ENCODE measurements at regions not wholly inside any gene's neighbourhood (a gene's known extent, or its start where the extent isn't known, plus 50 kb on each side); places are given as distances from the start of the nearest gene placed in this dataset.

DNA sequence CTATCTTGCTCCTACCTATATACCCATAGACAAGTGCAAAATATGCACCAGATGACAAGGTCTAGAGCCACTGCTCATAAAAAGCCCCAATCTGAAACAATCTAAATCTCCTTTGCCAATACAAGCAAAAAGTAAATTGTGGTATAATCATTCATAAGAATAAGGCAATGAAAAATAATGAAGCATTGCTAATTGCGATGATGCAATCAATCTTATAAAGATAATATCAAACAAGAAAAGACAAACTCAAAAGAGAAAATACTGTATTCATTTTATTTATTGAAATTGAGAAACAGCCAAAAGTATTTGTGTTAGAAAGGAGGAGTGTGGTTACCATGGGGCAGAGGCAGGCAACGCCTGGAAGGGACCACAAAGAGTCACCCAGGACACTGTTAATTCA is 175.9 kb upstream of the GYPC start:
- H3K4me3 Mint-ChIP-seq: no peak overlapping the region
- no peaks in the 10 kb centered on the region for H3K9me3 Mint-ChIP-seq
- H3K36me3 Mint-ChIP-seq: no peaks in the 10 kb centered on the region
- H3K4me1 Mint-ChIP-seq: no peaks in the 10 kb centered on the region
- H3K27me3 Mint-ChIP-seq: no peaks in the 10 kb centered on the region
- H3K27ac Mint-ChIP-seq: no peak overlapping the region
- no peak for ATAC-seq

DNA sequence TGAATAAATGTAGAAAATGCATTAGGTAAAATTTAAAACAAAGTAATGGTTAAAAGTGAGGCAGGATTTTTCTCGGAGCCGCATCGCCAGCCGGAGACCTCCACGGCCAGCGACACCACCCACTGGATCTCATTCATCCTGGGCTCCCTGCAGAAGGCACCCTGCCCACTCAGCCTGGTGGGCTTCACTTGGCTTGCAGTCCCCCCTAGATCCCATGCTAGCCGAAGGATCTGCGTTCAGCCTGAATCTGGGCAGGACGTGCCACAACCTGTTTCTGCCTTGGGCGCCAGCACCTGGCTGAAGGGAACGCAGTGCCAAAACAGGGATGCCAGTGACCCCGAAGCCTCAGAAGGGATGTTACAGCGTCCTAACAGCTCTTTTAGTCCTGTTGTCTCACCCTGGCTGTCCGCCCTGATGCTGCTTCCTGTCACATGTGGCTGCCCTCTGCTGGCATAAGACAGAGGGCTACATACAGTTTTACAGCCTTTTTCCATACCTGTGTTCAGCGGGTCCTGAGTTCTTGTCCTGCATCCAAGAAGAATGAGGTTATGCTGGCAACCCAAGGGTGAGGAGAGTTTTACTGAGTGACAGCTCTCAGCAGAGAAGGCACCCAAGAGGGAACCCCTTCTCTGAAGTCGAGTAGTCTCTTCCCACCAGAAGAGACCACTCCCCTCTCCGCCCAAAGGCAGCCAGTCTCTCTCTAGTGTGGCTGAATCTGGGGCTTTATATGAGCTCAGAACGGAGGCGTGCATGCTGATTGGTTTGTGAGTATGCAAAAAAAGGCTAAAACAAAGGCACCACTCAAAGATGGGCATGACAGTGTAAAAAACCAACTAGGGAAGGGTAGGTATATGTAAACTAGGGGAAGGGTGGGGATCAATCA is 173.1 kb upstream of the GYPC start:
- no peak for ATAC-seq
- no peak overlapping the region for H3K4me3 Mint-ChIP-seq
- H3K27ac Mint-ChIP-seq: no peak overlapping the region
- H3K9me3 Mint-ChIP-seq: no peaks in the 10 kb centered on the region
- no peaks in the 10 kb centered on the region for H3K4me1 Mint-ChIP-seq
- H3K27me3 Mint-ChIP-seq: peaks cover 17% of the 10 kb centered on the region
- H3K36me3 Mint-ChIP-seq: no peaks in the 10 kb centered on the region

DNA sequence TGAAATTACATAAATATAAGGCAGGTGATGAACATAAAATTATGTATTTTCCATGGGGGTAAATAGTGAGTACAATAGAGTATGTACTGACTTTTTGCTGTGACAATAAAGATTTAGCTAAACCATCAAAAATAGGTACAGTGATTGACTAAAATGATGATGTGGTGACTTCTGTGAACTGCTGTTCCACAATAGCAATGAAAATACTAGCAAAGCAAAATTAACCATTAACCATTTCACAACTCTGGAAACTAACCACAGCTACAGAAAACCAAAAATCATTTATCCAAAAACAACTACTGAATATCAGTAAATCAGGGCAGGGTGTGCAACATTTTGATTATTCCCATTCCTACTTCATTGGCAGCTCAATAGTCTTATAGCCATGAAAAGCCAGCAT is 161.4 kb upstream of the GYPC start:
- Mint-ChIP-seq H3K27ac (no peak overlapping the region), H3K4me1 (peaks cover 5% of the 10 kb centered on the region), H3K9me3 (peaks cover 11% of the 10 kb centered on the region), H3K36me3 (no peaks in the 10 kb centered on the region), H3K4me3 (no peak overlapping the region), H3K27me3 (peaks cover 31% of the 10 kb centered on the region)
- ATAC-seq: no peak

DNA sequence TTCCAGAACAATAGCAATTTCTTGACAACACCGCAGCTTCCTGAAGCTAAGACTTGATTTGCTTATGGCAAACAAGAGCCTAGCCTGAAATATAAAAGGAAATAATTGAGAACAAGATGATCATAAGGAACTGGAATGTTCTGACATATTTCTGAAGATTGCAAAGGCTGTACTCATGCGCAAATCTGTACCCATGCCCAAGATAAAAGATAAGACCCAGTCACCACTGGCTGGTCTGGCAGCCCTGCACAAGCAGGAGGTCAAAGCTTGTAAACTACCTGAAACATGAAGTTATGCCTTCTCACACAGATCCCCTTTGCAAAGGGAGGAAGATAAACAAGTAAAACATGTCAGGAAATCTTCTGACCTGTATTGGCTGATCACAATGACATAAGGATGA is 160.8 kb upstream of the GYPC start:
- no peak for ATAC-seq
- Mint-ChIP-seq H3K4me1 (peaks cover 5% of the 10 kb centered on the region), H3K4me3 (no peak overlapping the region), H3K9me3 (peaks cover 11% of the 10 kb centered on the region), H3K36me3 (no peaks in the 10 kb centered on the region), H3K27ac (no peak overlapping the region), H3K27me3 (peaks cover 31% of the 10 kb centered on the region)

DNA sequence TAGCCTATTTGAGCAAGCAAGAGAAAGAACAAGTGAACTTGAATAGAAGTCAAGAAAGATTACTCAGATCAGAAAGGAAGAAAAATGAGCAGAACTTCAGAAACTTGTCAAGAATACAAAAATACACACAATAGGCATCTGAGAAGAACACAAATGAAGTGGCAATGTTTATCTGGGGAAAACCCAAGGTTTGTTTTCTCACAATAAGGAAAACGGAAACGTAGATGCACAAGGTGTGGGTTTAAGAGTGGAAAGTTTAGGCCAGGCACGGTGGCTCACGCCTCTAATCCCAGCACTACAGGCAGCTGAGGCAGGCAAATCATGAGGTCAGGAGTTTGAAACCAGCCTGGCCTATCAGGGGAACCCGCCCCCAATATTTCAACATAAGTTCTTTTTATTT is 159.5 kb upstream of the GYPC start:
- peaks cover 5% of the 10 kb centered on the region for H3K4me1 Mint-ChIP-seq
- no peaks in the 10 kb centered on the region for H3K36me3 Mint-ChIP-seq
- no peak overlapping the region for H3K4me3 Mint-ChIP-seq
- ATAC-seq: no peak
- peaks cover 11% of the 10 kb centered on the region for H3K9me3 Mint-ChIP-seq
- peaks cover 31% of the 10 kb centered on the region for H3K27me3 Mint-ChIP-seq
- H3K27ac Mint-ChIP-seq: no peak overlapping the region

DNA sequence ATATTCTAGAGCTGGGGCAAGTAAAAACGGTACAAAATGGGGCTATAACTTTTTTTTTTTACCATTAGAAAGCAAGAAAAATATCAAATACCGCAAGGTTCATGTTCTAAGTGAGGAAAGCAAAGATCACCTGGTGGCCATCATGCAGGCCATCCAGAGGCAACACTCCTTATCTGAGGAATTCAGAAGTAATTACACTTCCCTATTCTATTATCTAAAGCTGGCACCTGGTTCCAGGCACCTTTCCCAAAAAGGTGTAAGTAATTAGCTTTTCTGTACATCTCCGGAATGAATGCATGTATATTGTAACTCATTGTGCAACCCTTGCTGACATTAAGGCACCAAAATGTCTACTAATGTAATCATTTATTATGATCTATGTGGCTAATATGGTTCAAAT is 152.5 kb upstream of the GYPC start:
- Mint-ChIP-seq H3K4me1 (no peaks in the 10 kb centered on the region), H3K36me3 (no peaks in the 10 kb centered on the region), H3K27ac (no peak overlapping the region), H3K4me3 (no peak overlapping the region), H3K27me3 (no peaks in the 10 kb centered on the region), H3K9me3 (no peaks in the 10 kb centered on the region)
- no peak for ATAC-seq

DNA sequence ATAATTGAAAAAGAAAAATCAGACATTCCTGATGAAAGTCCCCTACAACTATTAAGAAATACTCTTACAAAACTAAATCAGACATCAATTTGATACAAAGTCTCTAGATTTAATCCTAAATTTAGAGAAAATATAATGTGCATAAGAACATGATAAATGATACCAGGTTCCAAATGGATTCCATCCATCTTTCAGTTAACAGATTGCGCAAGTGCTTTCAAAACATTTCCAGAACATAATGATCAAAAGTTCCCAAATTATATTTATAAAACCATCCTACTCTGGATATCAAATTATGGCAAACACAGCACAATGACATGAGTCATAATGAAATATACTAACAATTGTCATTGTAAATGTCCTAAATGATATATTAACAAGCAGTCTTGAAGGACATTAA is 151.0 kb upstream of the GYPC start:
- Mint-ChIP-seq H3K36me3 (no peaks in the 10 kb centered on the region), H3K4me3 (no peak overlapping the region), H3K27ac (no peak overlapping the region), H3K4me1 (no peaks in the 10 kb centered on the region), H3K27me3 (no peaks in the 10 kb centered on the region), H3K9me3 (no peaks in the 10 kb centered on the region)
- no peak for ATAC-seq

DNA sequence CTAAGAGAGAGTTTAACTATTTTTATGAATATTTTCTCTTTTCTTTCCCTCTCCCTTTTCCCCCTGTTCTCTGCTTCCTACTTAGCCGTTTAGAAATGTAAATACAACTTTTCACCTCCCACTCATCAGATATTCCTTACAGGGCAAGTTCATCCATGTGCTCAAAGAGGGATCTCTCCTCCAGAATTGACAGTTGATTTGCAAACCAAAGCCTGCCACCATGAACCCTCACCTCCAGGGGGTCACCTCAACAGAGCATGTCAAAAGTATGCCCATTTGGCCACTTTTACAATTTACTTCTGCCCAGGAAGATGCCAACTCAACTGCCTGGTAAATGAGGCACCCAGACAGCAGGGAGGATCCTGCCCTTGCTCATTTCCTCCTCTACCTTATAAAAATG is 149.2 kb upstream of the GYPC start:
- Mint-ChIP-seq H3K9me3 (no peaks in the 10 kb centered on the region), H3K27me3 (no peaks in the 10 kb centered on the region), H3K27ac (no peak overlapping the region), H3K36me3 (no peaks in the 10 kb centered on the region), H3K4me3 (no peak overlapping the region), H3K4me1 (no peaks in the 10 kb centered on the region)
- ATAC-seq: no peak

DNA sequence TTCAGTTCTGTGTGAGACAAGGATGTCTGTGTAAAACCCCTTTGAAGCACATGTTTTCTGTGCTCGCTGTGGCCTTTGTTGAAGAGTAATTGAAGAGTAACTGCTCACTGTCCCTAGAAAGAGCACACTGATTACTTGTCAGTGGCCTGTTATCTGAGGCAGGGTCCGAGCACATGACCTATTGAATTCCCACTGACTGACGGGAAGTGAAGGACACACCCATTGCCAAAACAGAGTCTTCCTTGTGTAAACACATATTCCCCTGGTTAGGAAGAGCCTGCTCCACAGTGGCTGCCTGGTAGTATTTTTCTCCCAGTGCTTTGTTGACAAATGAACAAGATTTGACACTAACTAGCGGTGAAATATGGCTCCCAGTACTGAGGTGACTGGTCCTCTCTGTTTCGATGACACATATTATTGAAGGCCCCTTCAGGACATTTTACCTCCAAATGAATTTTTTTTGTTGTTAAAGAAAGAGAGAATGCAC is 148.5 kb upstream of the GYPC start:
- peak; percentile 8 for ATAC-seq
- Mint-ChIP-seq H3K27me3 (no peaks in the 10 kb centered on the region), H3K4me1 (no peaks in the 10 kb centered on the region), H3K36me3 (no peaks in the 10 kb centered on the region), H3K4me3 (no peak overlapping the region), H3K27ac (no peak overlapping the region), H3K9me3 (no peaks in the 10 kb centered on the region)

DNA sequence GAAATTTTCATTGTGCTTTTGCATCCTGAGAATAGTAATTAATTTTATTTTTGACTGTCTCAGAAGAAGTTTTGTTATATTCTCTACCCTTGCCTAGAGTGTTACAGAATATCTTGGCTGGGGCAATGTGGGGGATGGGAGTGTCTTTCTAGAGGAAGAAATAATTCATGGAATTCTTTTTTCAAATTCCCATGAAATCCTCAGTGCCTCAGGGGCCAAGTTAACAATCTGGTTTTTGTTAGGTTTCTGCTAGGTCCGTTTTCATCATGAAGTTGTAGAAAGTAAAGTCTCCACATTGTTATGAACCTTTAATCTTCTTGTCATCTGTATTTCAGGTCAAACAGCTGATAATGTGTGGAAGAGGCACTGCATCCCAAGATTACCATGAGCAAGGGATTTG is 145.6 kb upstream of the GYPC start:
- Mint-ChIP-seq H3K36me3 (no peaks in the 10 kb centered on the region), H3K27ac (no peak overlapping the region), H3K4me3 (no peak overlapping the region), H3K4me1 (no peaks in the 10 kb centered on the region), H3K27me3 (no peaks in the 10 kb centered on the region), H3K9me3 (no peaks in the 10 kb centered on the region)
- no peak for ATAC-seq

DNA sequence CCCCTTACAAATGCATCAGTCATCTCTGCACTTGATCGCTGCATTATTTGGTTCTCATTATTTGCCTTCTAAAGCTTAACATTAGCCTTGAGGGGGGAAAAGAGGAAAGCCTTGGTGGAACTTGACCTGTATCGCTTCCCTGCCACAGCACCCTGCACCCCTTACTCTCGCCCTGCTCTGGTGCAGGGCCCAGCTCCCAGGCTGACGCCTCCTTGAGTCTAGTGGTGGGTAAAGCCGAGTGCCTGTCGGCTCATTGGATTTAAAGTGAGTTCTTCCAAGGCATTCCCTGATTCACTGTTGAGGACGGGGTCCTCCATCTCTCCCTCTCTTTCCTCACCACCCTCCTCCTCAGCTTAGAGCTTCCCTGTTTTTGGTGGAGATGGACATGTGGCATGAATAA is 145.0 kb upstream of the GYPC start:
- H3K36me3 Mint-ChIP-seq: no peaks in the 10 kb centered on the region
- no peaks in the 10 kb centered on the region for H3K27me3 Mint-ChIP-seq
- H3K9me3 Mint-ChIP-seq: no peaks in the 10 kb centered on the region
- ATAC-seq: no peak
- H3K4me3 Mint-ChIP-seq: no peak overlapping the region
- H3K27ac Mint-ChIP-seq: no peak overlapping the region
- no peaks in the 10 kb centered on the region for H3K4me1 Mint-ChIP-seq

DNA sequence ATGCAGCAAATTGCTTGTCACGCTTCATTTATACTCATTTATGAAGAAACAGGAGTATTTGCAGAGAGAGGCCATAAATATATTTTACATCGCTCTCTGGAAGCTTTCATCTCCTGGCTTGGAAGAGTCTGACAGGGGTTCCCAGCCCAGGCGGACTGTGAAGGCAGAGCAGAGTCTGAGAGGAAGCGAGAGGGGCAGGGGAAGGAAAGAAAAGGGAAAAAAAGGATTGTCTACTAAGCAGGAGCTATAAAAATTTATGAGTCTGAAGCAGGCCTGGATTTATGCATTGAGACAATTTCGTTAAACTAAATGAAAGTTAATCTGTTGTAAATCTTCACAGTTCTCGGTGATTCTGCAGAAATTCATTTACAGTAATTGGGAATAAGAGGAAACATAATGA is 143.9 kb upstream of the GYPC start:
- H3K4me3 Mint-ChIP-seq: no peak overlapping the region

DNA sequence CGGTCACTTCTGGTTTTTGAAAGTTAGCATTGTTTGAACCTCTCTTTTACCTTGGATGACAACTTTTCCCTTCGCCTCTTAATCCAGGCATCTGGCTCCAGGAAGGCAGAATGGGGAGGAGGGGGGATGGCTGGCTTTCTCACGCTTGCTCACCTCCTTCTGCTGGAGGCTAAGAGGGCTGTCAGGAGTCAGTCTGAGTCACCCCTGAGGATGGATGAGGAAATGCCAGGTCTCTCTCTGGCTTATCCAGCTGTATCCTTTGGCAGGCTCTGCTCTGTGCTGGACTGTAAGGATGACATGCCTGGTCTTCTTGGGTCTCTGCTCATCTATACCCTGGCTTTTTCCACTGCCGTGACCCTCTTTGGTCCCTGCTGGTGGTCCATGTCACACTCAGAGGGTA is 142.9 kb upstream of the GYPC start:
- Mint-ChIP-seq H3K27ac (no peak overlapping the region), H3K4me1 (no peaks in the 10 kb centered on the region), H3K4me3 (no peak overlapping the region), H3K9me3 (no peaks in the 10 kb centered on the region), H3K36me3 (no peaks in the 10 kb centered on the region), H3K27me3 (no peaks in the 10 kb centered on the region)
- ATAC-seq: peak; percentile 21

More for the DNA sequence above, 143.9 kb upstream of the GYPC start:
- Mint-ChIP-seq H3K27ac (no peak overlapping the region), H3K9me3 (no peaks in the 10 kb centered on the region), H3K4me1 (no peaks in the 10 kb centered on the region), H3K36me3 (no peaks in the 10 kb centered on the region), H3K27me3 (no peaks in the 10 kb centered on the region)
- no peak for ATAC-seq

DNA sequence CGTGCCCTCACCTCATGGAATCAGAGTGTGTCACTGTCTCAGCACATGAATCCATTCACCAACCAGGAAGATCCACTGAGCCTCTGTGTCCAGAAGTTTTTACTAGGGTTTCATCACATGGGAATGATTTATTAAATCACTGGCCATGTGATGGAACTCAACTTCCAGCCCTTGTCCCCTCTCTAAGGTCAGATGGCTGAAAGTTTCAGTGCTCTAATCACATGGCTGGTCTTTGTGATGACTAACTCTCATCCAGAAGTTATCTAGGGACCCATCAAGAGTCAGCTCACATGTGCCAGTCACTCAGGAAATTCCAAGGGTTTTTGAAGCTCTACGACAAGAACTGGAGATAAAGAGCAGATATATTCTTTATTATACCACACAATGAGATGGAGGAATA is 140.5 kb upstream of the GYPC start:
- no peak overlapping the region for H3K4me3 Mint-ChIP-seq
- no peak for ATAC-seq
- H3K9me3 Mint-ChIP-seq: no peaks in the 10 kb centered on the region
- H3K27me3 Mint-ChIP-seq: no peaks in the 10 kb centered on the region
- no peaks in the 10 kb centered on the region for H3K36me3 Mint-ChIP-seq
- H3K4me1 Mint-ChIP-seq: no peaks in the 10 kb centered on the region
- H3K27ac Mint-ChIP-seq: no peak overlapping the region

DNA sequence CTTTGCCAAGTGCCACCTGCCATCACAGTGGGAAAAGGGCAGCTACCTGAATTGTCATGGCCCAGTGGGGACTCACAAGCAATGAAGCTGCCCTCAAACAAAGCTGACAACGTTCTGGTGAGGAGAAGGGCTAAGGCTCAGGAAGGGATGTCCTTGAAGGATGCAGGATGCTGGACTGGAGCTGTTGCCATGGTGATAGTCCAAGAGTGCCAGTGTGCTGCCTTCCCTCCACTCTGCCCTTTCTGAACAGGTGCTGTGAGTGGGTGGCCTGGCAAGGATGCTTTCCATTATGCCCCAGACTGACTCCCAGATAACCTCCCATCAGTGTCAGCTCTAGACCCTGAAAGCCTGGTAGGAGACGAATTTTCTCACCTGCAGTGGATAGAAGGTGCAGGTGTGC is 137.8 kb upstream of the GYPC start:
- ATAC-seq: no peak
- no peaks in the 10 kb centered on the region for H3K4me1 Mint-ChIP-seq
- H3K4me3 Mint-ChIP-seq: no peak overlapping the region
- no peaks in the 10 kb centered on the region for H3K36me3 Mint-ChIP-seq
- H3K27me3 Mint-ChIP-seq: no peaks in the 10 kb centered on the region
- no peaks in the 10 kb centered on the region for H3K9me3 Mint-ChIP-seq
- no peak overlapping the region for H3K27ac Mint-ChIP-seq

DNA sequence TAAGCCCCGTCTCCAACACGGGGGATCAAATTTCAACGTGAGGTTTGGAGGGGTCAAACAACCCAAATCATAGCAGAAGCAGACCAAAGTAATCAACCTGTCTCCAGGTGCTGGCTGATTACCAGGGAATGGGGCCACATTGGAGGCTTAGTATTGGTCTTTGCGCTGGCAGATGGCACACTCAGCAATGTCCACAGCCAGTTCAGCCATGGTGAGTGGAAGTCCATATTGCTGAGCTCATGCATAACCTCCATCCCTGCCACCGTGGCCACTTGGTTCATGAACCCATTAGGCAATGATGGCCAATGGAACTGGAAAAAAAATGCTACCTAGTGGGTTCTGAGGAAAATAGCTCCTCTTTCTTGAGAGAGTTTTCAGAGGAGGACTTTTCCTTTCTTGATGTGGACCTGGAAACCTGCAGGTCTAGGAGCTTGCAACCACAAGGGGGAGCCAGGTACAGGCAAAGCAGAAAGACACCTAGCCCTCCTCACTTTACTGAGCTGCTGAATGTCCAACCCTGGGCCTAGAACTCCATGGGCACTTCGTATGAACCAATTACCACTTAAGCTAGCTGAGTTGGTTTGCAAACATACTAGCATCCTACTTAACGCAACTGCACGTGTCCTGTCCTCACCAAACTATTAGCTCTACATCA is 128.0 kb upstream of the GYPC start:
- peak; percentile 68 for ATAC-seq
- H3K36me3 Mint-ChIP-seq: no peaks in the 10 kb centered on the region
- no peaks in the 10 kb centered on the region for H3K9me3 Mint-ChIP-seq
- H3K27me3 Mint-ChIP-seq: peaks cover 6% of the 10 kb centered on the region
- H3K4me3 Mint-ChIP-seq: no peak overlapping the region
- H3K27ac Mint-ChIP-seq: no peak overlapping the region
- H3K4me1 Mint-ChIP-seq: no peaks in the 10 kb centered on the region
